Stomach smooth muscle (tissue), 2 donors: ENCODE measurements at regions not wholly inside any gene's neighbourhood (a gene's known extent, or its start where the extent isn't known, plus 50 kb on each side); places are given as distances from the start of the nearest gene placed in this dataset.

Experiments used
- H3K27ac ChIP-seq: one replicate; pipeline ENCODE4 v1.7.0; 2013; ENCODE audit warnings: mild to moderate bottlenecking, low read length, inconsistent platforms
- H3K27me3 ChIP-seq, 2 donors: one replicate each; pipeline ENCODE4 v1.7.0; 2013; ENCODE audit warnings: low read length in 2 of 2; ENCODE audit not compliant: insufficient read depth in 2 of 2, control insufficient read depth in 1 of 2
- H3K36me3 ChIP-seq, 2 donors: one replicate each; pipeline ENCODE4 v1.7.0; 2013; ENCODE audit warnings: low read length in 2 of 2; ENCODE audit not compliant: control insufficient read depth in 2 of 2, insufficient read depth in 2 of 2
- H3K4me1 ChIP-seq: one replicate; pipeline ENCODE4 v1.7.0; 2013; ENCODE audit warnings: low read length; ENCODE audit not compliant: control insufficient read depth, insufficient read depth
- H3K4me3 ChIP-seq, 2 donors: one replicate each; pipeline ENCODE4 v1.7.0; 2013; ENCODE audit warnings: low read length in 2 of 2
- H3K9ac ChIP-seq, 2 donors: one replicate each; pipeline ENCODE4 v1.7.0; 2013; ENCODE audit warnings: low read length in 2 of 2, mild to moderate bottlenecking in 1 of 2
- H3K9me3 ChIP-seq, 2 donors: one replicate each; pipeline ENCODE4 v1.7.0; 2013; ENCODE audit warnings: low read length in 2 of 2; ENCODE audit not compliant: control insufficient read depth in 2 of 2
- donor health status: healthy.
- donor health status: Pancreatic carcinoma.

GRCh38 chr2:128534688-128535392 is 216.2 kb upstream of the HS6ST1 start:
- H3K36me3 ChIP-seq = no peaks in the 10 kb centered on the region
- H3K4me3 ChIP-seq = no peak overlapping the region
- no peak overlapping the region for H3K9ac ChIP-seq
- H3K4me1 ChIP-seq = no peaks in the 10 kb centered on the region
- H3K27ac ChIP-seq = no peak overlapping the region
- H3K9me3 ChIP-seq = no peaks in the 10 kb centered on the region
- no peaks in the 10 kb centered on the region for H3K27me3 ChIP-seq

GRCh38 chr2:128535953-128536352 is 217.3 kb upstream of the HS6ST1 start:
- Histone ChIP-seq H3K4me1 (no peaks in the 10 kb centered on the region), H3K27ac (no peak overlapping the region), H3K9ac (no peak overlapping the region), H3K27me3 (no peaks in the 10 kb centered on the region), H3K36me3 (no peaks in the 10 kb centered on the region), H3K4me3 (no peak overlapping the region), H3K9me3 (no peaks in the 10 kb centered on the region)

DNA sequence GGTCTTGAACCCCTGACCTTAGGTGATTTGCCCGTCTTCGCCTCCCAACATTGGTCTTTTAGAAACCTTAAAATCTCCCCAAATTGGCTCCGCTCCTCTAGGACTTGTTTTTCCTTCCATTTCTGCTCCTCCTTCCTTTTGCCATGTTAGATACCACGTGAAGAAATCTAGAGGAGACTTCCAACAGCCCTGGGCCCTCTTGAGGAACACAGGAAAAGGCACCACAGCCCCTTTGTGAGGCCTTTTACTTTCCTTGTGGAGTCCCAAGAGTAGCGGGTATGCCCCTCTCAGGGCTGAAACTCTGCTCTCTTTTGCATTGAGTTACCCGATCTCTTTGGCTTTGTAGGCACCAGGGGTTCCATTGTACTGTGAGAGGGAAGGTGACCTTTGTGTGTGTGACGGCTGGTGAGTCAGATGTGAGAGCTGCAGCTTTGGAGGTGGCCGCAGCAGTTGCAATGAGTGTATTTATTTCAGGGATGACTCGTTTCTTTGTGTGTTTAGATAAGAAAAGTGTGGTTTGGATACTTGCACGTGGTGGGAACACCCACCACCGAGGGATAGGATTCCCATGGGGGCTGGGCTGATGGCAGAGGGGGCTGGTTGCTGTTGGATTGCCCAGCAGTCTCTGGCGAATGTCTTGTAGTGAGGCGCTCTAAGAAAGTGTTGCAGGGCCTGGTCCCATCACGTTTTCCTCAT is 218.4 kb upstream of the HS6ST1 start:
- Histone ChIP-seq H3K4me1 (no peaks in the 10 kb centered on the region), H3K4me3 (no peak overlapping the region), H3K9me3 (no peaks in the 10 kb centered on the region), H3K27me3 (no peaks in the 10 kb centered on the region), H3K9ac (no peak overlapping the region), H3K27ac (no peak overlapping the region), H3K36me3 (no peaks in the 10 kb centered on the region)

- H3K4me3 ChIP-seq = no peak overlapping the region
- no peaks in the 10 kb centered on the region for H3K36me3 ChIP-seq
- no peaks in the 10 kb centered on the region for H3K4me1 ChIP-seq
- no peak overlapping the region for H3K9ac ChIP-seq
- no peak overlapping the region for H3K27ac ChIP-seq
- no peaks in the 10 kb centered on the region for H3K9me3 ChIP-seq
- no peaks in the 10 kb centered on the region for H3K27me3 ChIP-seq
Observed at GRCh38 chr2:128537646-128538045, 219.0 kb upstream of the HS6ST1 start.

GRCh38 chr2:128538396-128538795 is 219.7 kb upstream of the HS6ST1 start:
- H3K36me3 ChIP-seq = no peaks in the 10 kb centered on the region
- H3K27me3 ChIP-seq = no peaks in the 10 kb centered on the region
- no peaks in the 10 kb centered on the region for H3K4me1 ChIP-seq
- H3K9me3 ChIP-seq = no peaks in the 10 kb centered on the region
- H3K4me3 ChIP-seq = no peak overlapping the region
- no peak overlapping the region for H3K9ac ChIP-seq
- H3K27ac ChIP-seq = no peak overlapping the region

GRCh38 chr2:128540670-128541069 is 222.0 kb upstream of the HS6ST1 start:
- Histone ChIP-seq H3K4me3 (no peak overlapping the region), H3K27ac (no peak overlapping the region), H3K9ac (no peak overlapping the region), H3K36me3 (no peaks in the 10 kb centered on the region), H3K9me3 (no peaks in the 10 kb centered on the region), H3K27me3 (no peaks in the 10 kb centered on the region), H3K4me1 (no peaks in the 10 kb centered on the region)

DNA sequence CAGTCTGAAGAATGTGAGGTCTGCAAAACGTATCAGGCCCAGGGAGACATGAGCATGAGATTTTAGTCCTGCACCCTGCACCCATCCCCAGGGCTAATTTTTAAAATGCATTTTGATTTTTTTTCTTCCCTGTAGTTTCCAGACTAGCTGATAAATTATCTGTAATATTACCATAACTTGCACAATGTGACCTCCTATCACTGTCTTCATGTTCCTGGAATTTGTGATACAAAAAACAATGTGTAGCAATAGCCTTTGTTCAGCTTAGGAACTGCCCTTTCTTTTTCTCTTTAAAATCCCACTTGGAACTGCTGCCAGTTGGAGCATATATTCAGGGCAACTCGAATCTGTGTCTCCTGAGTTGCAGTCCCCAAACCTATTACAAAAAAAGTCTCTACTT is 222.8 kb upstream of the HS6ST1 start:
- Histone ChIP-seq H3K27me3 (no peaks in the 10 kb centered on the region), H3K9ac (no peak overlapping the region), H3K36me3 (no peaks in the 10 kb centered on the region), H3K4me1 (no peaks in the 10 kb centered on the region), H3K9me3 (no peaks in the 10 kb centered on the region), H3K27ac (no peak overlapping the region), H3K4me3 (no peak overlapping the region)

GRCh38 chr2:128543036-128543435 is 224.4 kb upstream of the HS6ST1 start:
- Histone ChIP-seq H3K36me3 (no peaks in the 10 kb centered on the region), H3K9me3 (no peaks in the 10 kb centered on the region), H3K4me1 (no peaks in the 10 kb centered on the region), H3K27me3 (no peaks in the 10 kb centered on the region), H3K27ac (no peak overlapping the region), H3K9ac (no peak overlapping the region), H3K4me3 (no peak overlapping the region)

- Histone ChIP-seq H3K36me3 (no peaks in the 10 kb centered on the region), H3K4me1 (no peaks in the 10 kb centered on the region), H3K9ac (no peak overlapping the region), H3K4me3 (no peak overlapping the region), H3K9me3 (no peaks in the 10 kb centered on the region), H3K27ac (no peak overlapping the region), H3K27me3 (no peaks in the 10 kb centered on the region)
Observed at GRCh38 chr2:128543646-128544045, 225.0 kb upstream of the HS6ST1 start.

GRCh38 chr2:128544321-128545037 is 225.8 kb upstream of the HS6ST1 start:
- H3K27me3 ChIP-seq = no peaks in the 10 kb centered on the region

DNA sequence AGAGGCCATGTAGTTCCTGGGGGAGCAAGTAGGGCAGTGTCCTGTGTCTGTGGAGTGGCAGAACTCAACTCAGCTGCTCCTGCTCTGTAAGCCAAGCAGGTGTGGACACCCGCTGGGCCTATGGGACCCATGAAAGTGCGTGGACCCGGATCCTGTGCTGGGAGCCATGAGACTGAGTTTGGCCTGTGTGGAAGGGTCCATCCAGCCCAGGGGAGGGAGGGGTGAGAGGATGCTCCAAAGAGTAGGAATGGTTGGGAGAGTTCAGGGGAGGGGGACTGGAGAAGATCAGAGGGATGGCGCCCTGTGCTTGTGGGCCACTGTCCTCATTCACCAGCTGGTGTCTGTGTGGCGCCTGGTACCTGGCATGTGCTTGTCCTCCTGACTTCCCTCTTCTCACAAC is 226.4 kb upstream of the HS6ST1 start:
- Histone ChIP-seq H3K27ac (no peak overlapping the region), H3K27me3 (no peaks in the 10 kb centered on the region), H3K9ac (no peak overlapping the region), H3K36me3 (no peaks in the 10 kb centered on the region), H3K4me3 (no peak overlapping the region), H3K4me1 (no peaks in the 10 kb centered on the region), H3K9me3 (no peaks in the 10 kb centered on the region)

More at GRCh38 chr2:128544321-128545037, 225.8 kb upstream of the HS6ST1 start:
- H3K27ac ChIP-seq = no peak overlapping the region
- no peaks in the 10 kb centered on the region for H3K4me1 ChIP-seq
- H3K4me3 ChIP-seq = no peak overlapping the region
- H3K36me3 ChIP-seq = no peaks in the 10 kb centered on the region
- H3K9me3 ChIP-seq = no peaks in the 10 kb centered on the region
- no peak overlapping the region for H3K9ac ChIP-seq
